Right lobe of liver (tissue), 6 donors: ENCODE measurements at regions not wholly inside any gene's neighbourhood (a gene's known extent, or its start where the extent isn't known, plus 50 kb on each side); places are given as distances from the start of the nearest gene placed in this dataset.

Experiments used
- ATAC-seq, 4 donors: fragments of 200-7000 bp; cut with Tn5 transposase; one replicate each; pipeline ENCODE4 v1.9.1; 2020; ENCODE audit warnings: mild to moderate bottlenecking in 4 of 4, moderate library complexity in 4 of 4
- DNase-seq, 3 donors: peaks; one replicate each; pipeline ENCODE4 v3.0.0-alpha.2; 2020
- H3K27ac ChIP-seq, 3 donors: fragments of 200-600 bp; one replicate each; pipeline ENCODE4 v1.8.0; 2022
- H3K27me3 ChIP-seq, 2 donors: fragments of 200-600 bp; one replicate each; pipeline ENCODE4 v1.8.0; 2022
- H3K36me3 ChIP-seq, 4 donors: fragments of 200-600 bp; sonication (generic) in 1 of 4; one replicate each; pipeline versions ENCODE4 v1.5.1 to v1.8.0; 2017 to 2022; ENCODE audit warnings: control low read depth in 1 of 4
- H3K4me1 ChIP-seq, 4 donors: fragments of 200-600 bp; sonication (generic) in 1 of 4; one replicate each; pipeline versions ENCODE4 v1.5.1 to v1.8.0; 2017 to 2022; ENCODE audit warnings: control low read depth in 1 of 4
- H3K4me3 ChIP-seq, 3 donors: fragments of 200-600 bp; one replicate each; pipeline ENCODE4 v1.8.0; 2022
- H3K9me3 ChIP-seq, 4 donors: fragments of 200-600 bp; sonication (generic) in 1 of 4; one replicate each; pipeline versions ENCODE4 v1.5.1 to v1.8.0; 2017 to 2022; ENCODE audit warnings: control low read depth in 1 of 4
- POLR2A ChIP-seq: fragments of 450-650 bp; IDR thresholded peaks from one replicate; pipeline ENCODE4 v1.6.1; 2017; ENCODE audit warnings: antibody characterized with exemption, mild to moderate bottlenecking
- WGBS: methylation state at CpG from one replicate; pipeline ENCODE4 v1.1.6; 2018; ENCODE audit warnings: low coverage, low lambda C conversion rate; ENCODE audit not compliant: insufficient coverage; ENCODE audit errors: missing lambda C conversion rate; 5-methylcytosine and 5-hydroxymethylcytosine counted together
- intact Hi-C, 2 donors: fragments of 100-400 bp; cut with DNase I; formaldehyde crosslinking; loops; one replicate each; pipeline versions ENCODE4 v1.11.2 to v1.14.1; 2022
- TF ChIP-seq, protein P1 (sequence below), 4 donors: fragments of 200-600 bp in 3 of 4; fragments of 450-650 bp in 1 of 4; IDR thresholded peaks; one replicate each; pipeline versions ENCODE4 v1.5.1 to v1.8.0; 2016 to 2022; ENCODE audit warnings: antibody characterized with exemption in 4 of 4, mild to moderate bottlenecking in 2 of 4
- donor health status: DM: no; HTN: yes; CAD: no.
- donor health status: DM: no; HTN: no; CAD: no.
- donor health status: DM: no; HTN: no; CAD: no.
- donor health status: DM: no; HTN: yes; CAD: no.
- donor health status: DM: no; HTN: yes; CAD: no.

GRCh38 chrX:20471483-20471882 is 204.8 kb upstream of the RPS6KA3 start:
- ATAC-seq (no peak), DNase-seq (no peak)
- no peak overlapping the region for H3K27ac ChIP-seq
- intact Hi-C loops = no loop called here
- H3K27me3 ChIP-seq = no peaks in the 10 kb centered on the region
- no peak overlapping the region for H3K4me3 ChIP-seq
- H3K9me3 ChIP-seq = no peaks in the 10 kb centered on the region
- H3K36me3 ChIP-seq = no peaks in the 10 kb centered on the region
- TF ChIP-seq POLR2A = no peak
- TF ChIP-seq, protein P1, sequence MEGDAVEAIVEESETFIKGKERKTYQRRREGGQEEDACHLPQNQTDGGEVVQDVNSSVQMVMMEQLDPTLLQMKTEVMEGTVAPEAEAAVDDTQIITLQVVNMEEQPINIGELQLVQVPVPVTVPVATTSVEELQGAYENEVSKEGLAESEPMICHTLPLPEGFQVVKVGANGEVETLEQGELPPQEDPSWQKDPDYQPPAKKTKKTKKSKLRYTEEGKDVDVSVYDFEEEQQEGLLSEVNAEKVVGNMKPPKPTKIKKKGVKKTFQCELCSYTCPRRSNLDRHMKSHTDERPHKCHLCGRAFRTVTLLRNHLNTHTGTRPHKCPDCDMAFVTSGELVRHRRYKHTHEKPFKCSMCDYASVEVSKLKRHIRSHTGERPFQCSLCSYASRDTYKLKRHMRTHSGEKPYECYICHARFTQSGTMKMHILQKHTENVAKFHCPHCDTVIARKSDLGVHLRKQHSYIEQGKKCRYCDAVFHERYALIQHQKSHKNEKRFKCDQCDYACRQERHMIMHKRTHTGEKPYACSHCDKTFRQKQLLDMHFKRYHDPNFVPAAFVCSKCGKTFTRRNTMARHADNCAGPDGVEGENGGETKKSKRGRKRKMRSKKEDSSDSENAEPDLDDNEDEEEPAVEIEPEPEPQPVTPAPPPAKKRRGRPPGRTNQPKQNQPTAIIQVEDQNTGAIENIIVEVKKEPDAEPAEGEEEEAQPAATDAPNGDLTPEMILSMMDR (IDR thresholded peaks at IDR 0.05) = no peak
- no peaks in the 10 kb centered on the region for H3K4me1 ChIP-seq

- DNase-seq (no peak), ATAC-seq (no peak)
- WGBS = 34% methylated on average over 3 of the region's 3 CpGs
- no peaks in the 10 kb centered on the region for H3K9me3 ChIP-seq
- no peaks in the 10 kb centered on the region for H3K27me3 ChIP-seq
- H3K4me1 ChIP-seq = no peaks in the 10 kb centered on the region
- no peak for TF ChIP-seq POLR2A
- TF ChIP-seq, protein P1 (IDR thresholded peaks at IDR 0.05) = no peak
- intact Hi-C loops = no loop called here
- no peaks in the 10 kb centered on the region for H3K36me3 ChIP-seq
- H3K27ac ChIP-seq = no peak overlapping the region
- no peak overlapping the region for H3K4me3 ChIP-seq
These were observed 196.8 kb upstream of the RPS6KA3 start for GRCh38 chrX:20463296-20464075.

DNA sequence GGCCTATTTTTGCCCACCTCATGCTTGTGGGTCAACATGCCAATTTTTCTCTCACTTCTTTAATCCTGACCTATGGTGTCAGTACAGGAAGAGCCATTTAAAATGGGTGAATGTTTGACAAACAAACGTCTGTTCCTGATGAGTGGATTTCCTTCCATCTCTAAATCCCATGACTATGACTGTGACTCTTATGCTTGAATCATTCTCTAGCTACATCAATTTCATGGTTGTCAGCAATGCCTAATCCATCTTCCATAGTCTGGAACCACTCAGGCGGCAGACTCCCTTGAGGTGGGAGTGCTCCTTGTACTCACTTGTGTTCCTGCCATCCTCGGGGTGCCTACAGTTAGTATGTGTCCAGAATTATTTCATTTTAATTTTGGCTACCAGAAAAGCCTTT is 194.9 kb upstream of the RPS6KA3 start:
- no peak for ATAC-seq
- TF ChIP-seq, protein P1 (IDR thresholded peaks at IDR 0.05) = no peak
- TF ChIP-seq POLR2A = no peak
- no peaks in the 10 kb centered on the region for H3K36me3 ChIP-seq
- H3K4me3 ChIP-seq = no peak overlapping the region
- H3K27ac ChIP-seq = no peak overlapping the region
- 43% methylated on average over 2 of the region's 3 CpGs for WGBS
- DNase-seq = no peak
- H3K9me3 ChIP-seq = no peaks in the 10 kb centered on the region
- intact Hi-C loops = no loop called here
- no peaks in the 10 kb centered on the region for H3K27me3 ChIP-seq
- H3K4me1 ChIP-seq = no peaks in the 10 kb centered on the region

DNA sequence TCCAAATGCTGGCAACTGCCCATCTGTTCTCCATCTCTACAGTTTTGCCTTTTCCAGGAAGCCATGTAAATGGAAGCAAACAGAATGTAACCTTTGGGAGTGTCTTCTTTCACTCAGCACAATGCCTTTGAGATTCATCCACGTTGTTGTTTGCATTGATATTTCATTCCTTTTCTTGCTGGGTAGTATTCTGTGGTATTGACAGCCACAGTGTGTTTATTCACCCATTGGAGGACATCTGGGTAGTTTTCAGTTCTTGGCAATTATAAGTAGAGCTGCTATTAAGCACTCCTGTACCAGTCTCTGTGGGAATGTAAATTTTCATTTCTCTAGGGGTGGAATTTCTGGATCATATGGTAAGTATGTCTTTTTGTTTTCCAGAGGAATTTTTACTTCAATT is 194.3 kb upstream of the RPS6KA3 start:
- intact Hi-C loops = no loop called here
- DNase-seq = no peak
- Histone ChIP-seq H3K9me3 (no peaks in the 10 kb centered on the region), H3K27me3 (no peaks in the 10 kb centered on the region), H3K4me3 (no peak overlapping the region), H3K36me3 (no peaks in the 10 kb centered on the region), H3K4me1 (no peaks in the 10 kb centered on the region), H3K27ac (no peak overlapping the region)
- 9% methylated on average over 1 of the region's 1 CpG for WGBS
- TF ChIP-seq, protein P1 (IDR thresholded peaks at IDR 0.05) = no peak
- no peak for TF ChIP-seq POLR2A
- no peak for ATAC-seq
